Activated T-helper 9 cell treated with anti-CD3 and anti-CD28 coated beads, Interleukin-2, amount 50 U/mL, for 16 hours (primary cell): ENCODE measurements at regions not wholly inside any gene's neighbourhood (a gene's known extent, or its start where the extent isn't known, plus 50 kb on each side); places are given as distances from the start of the nearest gene placed in this dataset.

Experiments
- DNase-seq: peaks from one replicate; pipeline ENCODE4 v3.0.0-alpha.2; 2020; ENCODE audit warnings: low read depth

- DNase-seq: no peak
Observed at GRCh38 chr16:85258166-85258565, 145.9 kb upstream of the CIBAR2 start.

GRCh38 chr16:85258629-85259028 lies 146.4 kb upstream of the CIBAR2 start:
- no peak for DNase-seq

DNA sequence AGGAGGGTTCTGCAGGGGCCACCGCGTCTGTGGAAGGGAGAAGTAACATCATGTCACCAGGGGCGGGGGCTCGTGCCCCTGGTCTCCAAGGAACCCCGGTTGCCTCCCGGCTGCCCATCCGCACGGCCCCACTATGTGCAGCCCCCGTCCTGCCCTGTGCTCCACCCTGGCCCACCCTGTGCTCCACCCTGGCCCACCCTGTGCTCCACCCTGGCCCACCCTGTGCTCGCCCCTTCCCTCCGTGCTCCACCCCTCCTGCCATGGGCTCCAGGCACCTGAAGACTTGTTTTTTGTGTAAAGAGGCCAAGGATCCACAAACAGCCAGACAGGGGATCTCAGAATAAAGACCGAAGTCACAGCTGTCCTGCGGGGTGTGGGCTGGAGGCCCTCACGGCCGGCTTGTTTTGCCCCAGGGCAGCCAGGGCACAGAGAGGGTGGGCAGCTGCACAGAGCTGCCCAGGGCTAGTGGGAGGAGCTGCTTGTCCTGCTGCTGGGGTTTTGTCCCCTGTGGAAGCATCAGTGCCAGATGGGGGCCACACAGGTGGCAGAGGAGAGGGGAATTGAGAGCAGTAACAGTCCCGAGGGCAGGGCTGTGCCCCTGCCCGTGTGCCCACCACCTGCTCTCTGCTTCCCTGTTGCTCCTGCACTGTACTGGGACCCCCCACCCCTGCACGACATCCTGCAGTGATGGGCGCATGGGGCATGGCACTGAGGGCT lies 147.0 kb upstream of the CIBAR2 start:
- no peak for DNase-seq

- no peak for DNase-seq
Observed at GRCh38 chr16:85259832-85260167, 147.5 kb upstream of the CIBAR2 start.

DNA sequence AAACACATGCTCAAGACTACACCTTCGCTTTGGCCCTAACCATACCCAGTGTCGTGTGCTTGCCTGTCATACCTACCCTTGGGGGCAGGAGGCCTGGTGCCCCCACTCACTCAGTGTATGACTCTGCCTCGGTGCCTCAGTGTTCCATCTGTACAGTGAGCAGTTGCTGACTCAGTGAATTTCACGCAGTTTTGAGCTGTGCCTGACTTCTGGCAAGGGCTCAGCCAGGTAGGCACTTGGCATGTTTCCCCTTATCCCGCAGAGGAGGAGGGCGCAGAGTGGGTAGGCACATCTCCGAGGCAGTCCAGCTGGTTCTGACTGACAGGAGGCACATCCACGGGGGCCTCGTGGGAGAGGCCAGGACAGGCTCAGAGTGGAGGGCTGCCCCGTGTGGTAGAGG lies 148.9 kb upstream of the CIBAR2 start:
- DNase-seq: no peak

- no peak for DNase-seq
Observed at GRCh38 chr16:85261657-85262557, 149.6 kb upstream of the CIBAR2 start.

DNA sequence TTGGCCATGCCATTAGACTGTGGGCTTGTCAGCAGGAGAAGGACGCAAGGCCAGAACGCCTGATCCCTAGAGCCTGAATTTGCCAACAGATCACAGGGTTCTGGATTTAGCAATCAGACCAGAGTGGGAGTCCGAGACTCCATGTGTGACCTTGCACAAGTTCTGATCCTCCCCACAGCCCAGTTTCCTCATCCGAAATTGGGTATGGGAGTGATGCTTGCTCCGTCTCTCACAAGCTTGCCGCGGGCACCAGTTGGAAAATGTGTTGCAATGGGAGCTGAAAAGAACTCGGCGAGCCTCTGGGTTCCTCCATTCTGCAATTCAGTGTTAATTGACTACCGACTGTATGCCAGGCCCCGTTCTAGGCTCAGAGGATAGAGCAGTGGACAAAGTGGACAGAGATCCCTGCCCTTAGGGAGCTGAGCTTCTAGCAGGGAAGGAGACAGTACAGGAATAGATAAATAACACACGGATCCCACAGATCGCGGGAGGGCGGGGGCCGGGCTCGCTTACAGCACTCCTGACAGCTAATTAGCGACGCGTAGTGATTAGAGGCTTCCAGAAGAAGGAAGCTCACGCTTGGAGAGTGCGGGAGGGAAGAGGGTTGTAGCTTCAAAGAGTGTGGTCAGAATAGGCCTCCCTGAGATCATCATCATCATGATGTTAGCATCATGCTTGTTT lies 150.4 kb upstream of the CIBAR2 start:
- no peak for DNase-seq

- no peak for DNase-seq
Observed at GRCh38 chr16:85263239-85263585, 150.9 kb upstream of the CIBAR2 start.

- DNase-seq: no peak
Observed at GRCh38 chr16:85264752-85265151, 152.5 kb upstream of the CIBAR2 start.

- no peak for DNase-seq
Observed at GRCh38 chr16:85265161-85265784, 153.0 kb upstream of the CIBAR2 start.

DNA sequence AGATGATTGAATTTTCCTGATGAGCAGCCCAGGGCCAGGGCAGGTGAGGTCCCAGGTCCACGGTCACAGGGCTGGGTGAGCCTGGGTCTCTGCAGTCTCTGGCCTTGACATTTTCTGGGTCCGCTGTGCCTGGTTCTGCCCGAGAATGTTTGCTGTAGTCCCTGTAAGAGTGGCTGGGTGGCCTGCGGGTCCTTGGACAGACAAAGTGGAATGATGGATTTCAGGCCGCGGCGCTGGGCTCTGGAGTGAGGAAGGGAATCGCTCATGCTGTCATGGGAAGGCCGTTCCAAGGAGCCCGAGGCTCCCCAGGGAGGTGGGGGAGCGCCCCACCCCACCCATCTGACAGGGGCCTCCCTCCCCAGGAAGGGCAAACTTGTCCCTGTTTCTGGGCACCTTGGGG lies 153.5 kb upstream of the CIBAR2 start:
- no peak for DNase-seq

DNA sequence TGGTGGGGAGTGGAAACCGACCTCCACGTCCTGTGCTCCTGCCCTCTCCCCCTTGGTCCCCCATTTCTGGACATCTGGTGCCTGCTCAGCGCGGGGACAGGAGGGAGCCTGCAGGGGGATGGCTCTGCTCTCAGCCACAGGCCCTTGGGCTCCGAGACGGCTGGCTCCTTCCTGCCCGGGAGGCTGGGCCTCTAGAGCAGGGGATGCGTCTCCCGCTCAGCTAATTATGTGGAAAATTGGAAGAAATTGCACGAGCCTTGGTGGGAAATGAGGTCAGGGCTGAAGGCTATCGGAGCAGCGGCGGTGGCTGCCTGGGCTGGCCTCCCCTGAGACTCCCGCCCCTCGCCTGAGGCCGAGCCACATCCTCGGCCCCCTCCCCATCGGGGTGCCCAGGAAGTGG lies 154.6 kb upstream of the CIBAR2 start:
- no peak for DNase-seq

DNA sequence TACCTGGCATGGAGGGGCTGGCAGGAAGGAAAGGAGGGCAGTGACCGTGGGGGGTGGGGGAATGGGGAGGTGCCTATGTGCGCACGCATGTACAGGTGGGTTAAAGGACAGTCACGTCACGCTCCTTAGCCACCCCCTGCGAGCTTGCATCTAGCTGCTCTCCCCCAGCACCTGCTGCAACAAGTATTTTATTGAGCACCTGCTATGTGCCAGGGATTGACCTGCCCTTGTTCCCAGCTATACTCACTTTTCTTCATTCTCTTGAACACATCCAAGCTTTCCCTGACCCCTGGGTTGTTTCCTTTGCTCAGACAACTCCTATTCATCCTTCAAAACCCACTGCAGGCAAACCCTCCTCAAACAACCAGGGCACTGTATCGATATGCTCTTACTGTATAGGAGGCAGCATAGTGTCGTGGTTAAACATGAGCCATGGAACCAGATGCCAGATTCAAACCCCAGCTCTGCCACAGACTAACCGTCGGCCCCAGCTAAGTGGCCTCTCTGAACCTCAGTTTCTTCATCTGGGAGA lies 155.2 kb upstream of the CIBAR2 start:
- no peak for DNase-seq

DNA sequence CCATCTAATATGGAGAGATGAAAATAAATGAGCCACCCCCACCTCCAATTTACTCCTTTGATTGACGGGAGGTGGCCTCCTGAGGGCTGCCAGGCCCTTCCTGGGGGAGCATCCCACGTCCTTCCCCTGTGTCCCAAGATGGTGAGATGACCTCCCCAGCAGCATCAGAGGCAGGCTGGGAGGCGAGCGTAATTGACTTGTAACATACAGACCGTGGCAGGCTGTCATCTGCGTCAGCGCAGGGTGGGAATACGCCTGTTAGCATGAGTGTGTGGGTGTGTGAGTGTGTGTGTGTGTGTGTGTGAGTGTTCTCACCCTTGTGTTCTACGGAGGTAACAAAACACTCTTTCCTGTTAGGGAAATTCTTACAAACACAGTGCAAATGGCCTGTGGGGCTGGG lies 156.9 kb upstream of the CIBAR2 start:
- no peak for DNase-seq

DNA sequence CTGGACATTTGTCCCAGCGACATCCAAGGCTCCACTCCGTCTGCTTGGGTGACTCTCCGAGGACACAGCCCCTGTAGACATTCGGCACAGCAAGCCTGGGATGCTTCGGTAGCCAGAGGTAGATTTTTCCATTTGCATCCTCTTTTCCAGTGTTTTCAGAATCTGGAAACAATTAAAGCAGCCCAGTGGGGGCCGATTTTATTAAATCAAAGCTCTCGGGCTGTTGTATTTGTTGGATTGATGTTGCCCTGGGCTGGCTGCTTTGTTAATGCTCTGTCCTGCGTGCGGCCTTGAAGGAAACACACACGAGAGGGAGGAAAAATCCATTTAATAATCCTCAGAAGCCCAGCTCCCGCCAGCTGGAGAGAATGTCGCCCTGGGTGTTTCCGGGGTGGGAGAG lies 158.1 kb upstream of the CIBAR2 start:
- DNase-seq: no peak

DNA sequence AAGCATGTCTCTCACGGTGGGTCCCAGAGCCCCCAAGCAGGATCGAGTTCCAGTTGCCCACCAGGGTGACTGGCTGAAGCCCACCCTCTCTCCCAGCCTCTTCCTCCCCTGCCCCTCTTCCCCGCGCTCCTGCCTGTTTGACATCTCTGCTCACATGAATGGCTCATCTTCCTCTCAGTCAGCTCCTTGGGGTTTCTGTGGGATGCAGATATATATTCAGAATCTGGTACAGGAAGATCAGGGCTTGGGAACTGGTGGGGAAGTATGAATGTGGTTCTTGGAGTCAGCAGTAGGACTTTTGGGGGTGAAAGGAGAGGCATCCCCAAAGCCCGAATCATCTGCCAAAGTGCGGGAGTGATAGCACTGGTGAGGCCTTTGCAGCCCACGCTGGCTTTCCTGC lies 158.9 kb upstream of the CIBAR2 start:
- no peak for DNase-seq

DNA sequence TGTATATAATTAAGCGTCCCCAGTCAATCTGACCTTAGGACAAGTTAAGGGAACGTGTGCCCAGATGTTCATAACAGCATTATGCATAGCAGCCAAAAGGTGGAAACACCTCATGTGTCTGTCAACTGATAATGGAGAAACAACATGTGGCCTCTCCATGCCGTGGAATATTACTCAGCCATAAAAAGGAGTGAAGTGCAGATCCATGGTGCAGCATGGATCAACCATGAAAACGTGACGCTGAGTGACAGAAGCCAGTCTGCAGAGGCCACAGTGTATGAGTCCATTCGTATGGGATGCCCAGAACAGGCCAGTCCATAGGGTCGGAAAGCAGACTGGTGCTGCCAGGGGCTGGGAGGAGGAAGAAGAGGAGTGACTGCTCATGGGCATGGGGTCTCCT lies 161.0 kb upstream of the CIBAR2 start:
- DNase-seq: no peak

- no peak for DNase-seq
Observed at GRCh38 chr16:85274501-85274900, 162.2 kb upstream of the CIBAR2 start.

GRCh38 chr16:85274924-85275323 lies 162.7 kb upstream of the CIBAR2 start:
- no peak for DNase-seq

DNA sequence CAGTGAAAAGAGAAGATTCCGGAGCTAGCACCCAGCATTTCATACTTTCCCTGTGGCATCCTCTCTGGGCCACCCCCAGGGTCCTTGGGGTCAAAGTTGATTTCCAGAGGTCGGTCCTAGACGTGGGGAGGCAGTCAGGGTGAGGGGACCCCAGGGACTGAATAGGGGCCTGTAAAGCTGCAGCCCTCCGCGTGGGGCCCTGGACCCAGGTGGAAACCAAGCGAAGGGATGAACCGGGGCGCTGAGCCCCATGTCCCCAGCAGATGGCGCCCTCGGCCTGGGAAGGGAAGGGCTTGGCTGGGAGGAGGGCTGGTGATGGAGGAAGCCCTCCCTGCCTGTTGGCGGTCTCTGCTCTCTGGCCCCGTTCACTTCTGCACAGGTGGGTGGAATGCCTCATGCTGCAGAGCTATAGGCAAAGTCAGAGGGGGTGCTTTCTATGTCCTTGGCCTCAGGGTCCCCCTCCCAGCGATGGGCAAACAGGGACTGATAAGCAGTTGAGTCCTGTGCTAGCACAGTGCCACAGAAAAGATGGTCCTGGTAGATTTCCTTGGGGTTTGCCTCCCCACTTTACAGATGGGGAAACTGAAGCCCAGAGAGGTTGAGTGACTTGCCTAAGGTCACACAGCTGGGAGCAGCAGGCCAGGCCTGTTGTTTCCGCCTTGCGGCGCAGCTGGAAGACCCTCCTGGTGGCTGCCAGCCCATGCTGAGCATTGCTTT lies 163.4 kb upstream of the CIBAR2 start:
- peak; percentile 28 for DNase-seq

DNA sequence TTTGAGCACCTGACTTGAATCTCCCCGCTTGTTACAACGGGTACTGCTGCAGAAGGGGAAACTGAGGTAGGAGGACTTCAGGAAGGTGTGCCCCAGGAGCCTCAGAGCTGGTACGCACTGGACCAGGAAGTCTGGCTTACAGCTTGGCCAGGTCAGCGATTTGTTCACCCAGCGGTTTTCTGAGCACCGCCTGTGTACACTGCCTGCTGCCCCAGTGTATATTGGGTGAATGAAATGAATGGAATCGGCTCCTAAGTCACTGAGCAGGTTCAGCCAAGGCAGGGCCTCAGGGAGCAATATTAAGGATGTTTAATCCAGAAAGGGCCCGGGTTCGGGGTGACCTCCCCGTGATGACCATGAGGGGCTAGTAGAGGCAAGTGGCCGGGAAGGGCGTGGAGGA lies 164.0 kb upstream of the CIBAR2 start:
- DNase-seq: no peak

- DNase-seq: no peak
Observed at GRCh38 chr16:85276721-85277120, 164.4 kb upstream of the CIBAR2 start.
